NCI-H82 (cell line): ENCODE measurements at regions not wholly inside any gene's neighbourhood (a gene's known extent, or its start where the extent isn't known, plus 50 kb on each side); places are given as distances from the start of the nearest gene placed in this dataset.

Experiments
- DNase-seq: peaks from one replicate; lab custom pipeline; 2025; lab: John Stamatoyannopoulos, UW

- no peak for DNase-seq
Measured at GRCh38 chr15:53462651-53463050, 296.8 kb downstream of the WDR72 start.

- DNase-seq: peak; percentile 69
Measured at GRCh38 chr15:53461677-53462076, 297.8 kb downstream of the WDR72 start.

- DNase-seq: no peak
Measured at GRCh38 chr15:53458736-53459135, 300.7 kb downstream of the WDR72 start.

- DNase-seq: no peak
Measured at GRCh38 chr15:53457479-53457878, 302.0 kb downstream of the WDR72 start.

- no peak for DNase-seq
Measured at GRCh38 chr15:53454843-53455721, 304.4 kb downstream of the WDR72 start.

- DNase-seq: no peak
Measured at GRCh38 chr15:53454535-53454842, 305.0 kb downstream of the WDR72 start.

GRCh38 chr15:53453253-53454105 is 306.0 kb downstream of the WDR72 start:
- no peak for DNase-seq

GRCh38 chr15:53448232-53449015 is 311.0 kb downstream of the WDR72 start:
- no peak for DNase-seq

GRCh38 chr15:53447742-53448141 is 311.7 kb downstream of the WDR72 start:
- no peak for DNase-seq

GRCh38 chr15:53447053-53447574 is 312.3 kb downstream of the WDR72 start:
- DNase-seq: no peak

- DNase-seq: peak; percentile 38
Measured at GRCh38 chr15:53446376-53446775, 313.1 kb downstream of the WDR72 start.

GRCh38 chr15:53445531-53445930 is 313.9 kb downstream of the WDR72 start:
- DNase-seq: no peak

GRCh38 chr15:53437985-53438841 is 321.2 kb downstream of the WDR72 start:
- no peak for DNase-seq

GRCh38 chr15:53437366-53437765 is 322.1 kb downstream of the WDR72 start:
- DNase-seq: no peak

GRCh38 chr15:53434174-53434678 is 325.2 kb downstream of the WDR72 start:
- DNase-seq: no peak

- DNase-seq: no peak
Measured at GRCh38 chr15:53416219-53416940, 343.1 kb downstream of the WDR72 start.

GRCh38 chr15:53414167-53414566 is 345.3 kb downstream of the WDR72 start:
- no peak for DNase-seq

- DNase-seq: no peak
Measured at GRCh38 chr15:53412542-53412941, 346.9 kb downstream of the WDR72 start.

GRCh38 chr15:53404930-53405493 is 354.5 kb downstream of the WDR72 start:
- peak; percentile 10 for DNase-seq

- DNase-seq: peak; percentile 31
Measured at GRCh38 chr15:53401503-53401902, 358.0 kb downstream of the WDR72 start.
